ENCODE measurements at regions not wholly inside any gene's neighbourhood (a gene's known extent, or its start where the extent isn't known, plus 50 kb on each side); places are given as distances from the start of the nearest gene placed in this dataset.

DNA sequence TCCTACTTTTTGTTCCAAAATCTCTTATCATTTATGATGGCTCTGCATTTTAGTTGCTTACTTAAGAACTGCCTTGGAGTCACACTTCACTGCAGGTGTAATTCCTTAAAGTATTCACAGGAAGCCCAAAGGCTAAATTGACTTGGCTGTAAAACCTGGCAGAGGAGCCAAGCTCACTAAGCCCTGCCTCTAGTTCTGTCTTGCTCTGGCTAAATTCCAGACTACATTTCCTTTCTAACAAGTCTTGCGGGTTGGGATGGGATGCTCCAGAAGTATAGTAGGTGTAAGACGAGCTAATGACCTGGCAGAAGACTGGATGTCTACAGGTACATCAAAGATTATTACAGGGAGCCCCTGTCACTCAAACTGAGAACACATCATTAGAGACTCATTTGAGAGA lies 924.0 kb upstream of the INTU start:
- no peak for TF ChIP-seq CTCF (IDR thresholded peaks at IDR 0.05; ENCODE audit: borderline replicate concordance, insufficient read depth, low read depth, low read length)
- no peak overlapping the region for H3K4me3 ChIP-seq (ENCODE audit: low read depth, low read length)

- TF ChIP-seq CTCF (IDR thresholded peaks at IDR 0.05; ENCODE audit: borderline replicate concordance, insufficient read depth, low read depth, low read length): no peak
Observed at GRCh38 chr4:126710935-126711334, 921.8 kb upstream of the INTU start.

GRCh38 chr4:126715067-126715466 lies 917.7 kb upstream of the INTU start:
- H3K4me3 ChIP-seq (ENCODE audit: low read depth, low read length): no peak overlapping the region
- TF ChIP-seq CTCF (IDR thresholded peaks at IDR 0.05; ENCODE audit: borderline replicate concordance, insufficient read depth, low read depth, low read length): no peak

More at GRCh38 chr4:126710935-126711334, 921.8 kb upstream of the INTU start:
- no peak overlapping the region for H3K4me3 ChIP-seq (ENCODE audit: low read depth, low read length)

GRCh38 chr4:126715681-126716080 lies 917.1 kb upstream of the INTU start:
- no peak overlapping the region for H3K4me3 ChIP-seq (ENCODE audit: low read depth, low read length)
- no peak for TF ChIP-seq CTCF (IDR thresholded peaks at IDR 0.05; ENCODE audit: borderline replicate concordance, insufficient read depth, low read depth, low read length)

DNA sequence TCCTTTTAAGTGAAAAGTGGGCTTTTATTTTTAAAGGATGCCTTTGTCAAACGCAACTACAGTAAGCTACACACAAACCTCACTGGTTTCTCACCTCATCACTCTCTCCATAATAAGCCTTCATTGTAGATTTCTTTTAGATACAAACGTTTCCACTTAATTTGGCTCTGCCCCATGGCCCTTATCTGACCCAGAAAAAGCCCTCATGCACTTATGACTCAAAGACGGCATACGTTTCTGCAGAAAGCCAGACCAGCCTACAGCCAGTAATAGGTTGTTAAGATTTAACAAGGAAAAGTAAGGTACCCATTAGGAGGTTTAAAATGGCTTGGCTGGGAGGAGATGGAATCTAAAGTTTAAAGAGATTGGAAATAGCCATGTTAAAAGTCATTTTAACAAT lies 914.6 kb upstream of the INTU start:
- no peak for TF ChIP-seq CTCF (IDR thresholded peaks at IDR 0.05; ENCODE audit: borderline replicate concordance, insufficient read depth, low read depth, low read length)

DNA sequence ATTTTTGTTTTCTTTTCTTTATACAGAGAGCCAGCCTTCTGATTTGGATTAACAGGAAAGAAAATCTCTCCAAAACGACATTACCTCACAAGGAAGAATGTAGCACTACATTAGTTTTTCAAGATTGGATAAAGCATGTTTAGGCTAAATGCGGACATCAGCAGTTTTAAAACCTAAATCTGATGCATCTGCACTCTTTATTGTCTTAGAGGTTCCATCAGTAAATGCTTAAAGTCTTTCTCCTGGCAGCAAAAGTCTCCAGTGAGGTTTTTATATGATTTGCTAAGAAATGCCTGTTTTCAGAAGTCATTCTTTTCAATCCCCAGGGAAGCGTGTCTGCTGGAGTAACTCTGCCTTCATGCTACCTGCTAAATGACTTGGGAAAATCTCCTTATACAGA lies 912.9 kb upstream of the INTU start:
- no peak for TF ChIP-seq CTCF (IDR thresholded peaks at IDR 0.05; ENCODE audit: borderline replicate concordance, insufficient read depth, low read depth, low read length)
- H3K4me3 ChIP-seq (ENCODE audit: low read depth, low read length): no peak overlapping the region

More for the DNA sequence above, 914.6 kb upstream of the INTU start:
- H3K4me3 ChIP-seq (ENCODE audit: low read depth, low read length): no peak overlapping the region

GRCh38 chr4:126725906-126726305 lies 906.9 kb upstream of the INTU start:
- no peak for TF ChIP-seq CTCF (IDR thresholded peaks at IDR 0.05; ENCODE audit: borderline replicate concordance, insufficient read depth, low read depth, low read length)
- H3K4me3 ChIP-seq (ENCODE audit: low read depth, low read length): no peak overlapping the region

All from GM12875 (cell line).